ENCODE measurements at regions not wholly inside any gene's neighbourhood (a gene's known extent, or its start where the extent isn't known, plus 50 kb on each side); places are given as distances from the start of the nearest gene placed in this dataset.
A peak's percentile ranks its signal among the peaks of the same experiment; 100 is the strongest.

- peak overlapping the region in 1 of 2 donors; percentile 25 for H3K4me3 ChIP-seq
- TF ChIP-seq POLR2AphosphoS5 (IDR thresholded peaks at IDR 0.05; ENCODE audit: insufficient read depth in 1 of 2, low read depth in 1 of 2): no peak
- TF ChIP-seq CTCF (IDR thresholded peaks at IDR 0.05): no peak
- TF ChIP-seq POLR2A (IDR thresholded peaks at IDR 0.05): no peak
- no peak for DNase-seq (ENCODE audit: extremely low spot score in 2 of 2)
- H3K27me3 ChIP-seq: no peaks in the 10 kb centered on the region
- H3K36me3 ChIP-seq: no peaks in the 10 kb centered on the region
- intact Hi-C loops (cut with DNase I): no loop called here
- peak overlapping the region; percentile 55 for H3K27ac ChIP-seq
- H3K9me3 ChIP-seq: no peaks in the 10 kb centered on the region
- peaks cover 14% of the 10 kb centered on the region for H3K4me1 ChIP-seq
Observed at GRCh38 chr14:89490466-89490865, 73.4 kb upstream of the FOXN3 start.

- H3K27me3 ChIP-seq: no peaks in the 10 kb centered on the region
- TF ChIP-seq POLR2A (IDR thresholded peaks at IDR 0.05) (no peak), CTCF (IDR thresholded peaks at IDR 0.05) (no peak), POLR2AphosphoS5 (IDR thresholded peaks at IDR 0.05; ENCODE audit: insufficient read depth in 1 of 2, low read depth in 1 of 2) (no peak)
- intact Hi-C loops (cut with DNase I): no loop called here
Observed at GRCh38 chr14:89489761-89490437, 72.9 kb upstream of the FOXN3 start.

GRCh38 chr14:89486961-89487360 is 69.9 kb upstream of the FOXN3 start:
- intact Hi-C loops (cut with DNase I): no loop called here
- H3K27ac ChIP-seq: no peak overlapping the region
- H3K9me3 ChIP-seq: no peaks in the 10 kb centered on the region
- H3K4me3 ChIP-seq: no peak overlapping the region
- H3K36me3 ChIP-seq: no peaks in the 10 kb centered on the region
- DNase-seq (ENCODE audit: extremely low spot score in 2 of 2): no peak
- H3K4me1 ChIP-seq: peaks cover 14% of the 10 kb centered on the region
- H3K27me3 ChIP-seq: no peaks in the 10 kb centered on the region
- no peak for TF ChIP-seq POLR2AphosphoS5 (IDR thresholded peaks at IDR 0.05; ENCODE audit: insufficient read depth in 1 of 2, low read depth in 1 of 2)
- no peak for TF ChIP-seq POLR2A (IDR thresholded peaks at IDR 0.05)
- no peak for TF ChIP-seq CTCF (IDR thresholded peaks at IDR 0.05)

More at GRCh38 chr14:89489761-89490437, 72.9 kb upstream of the FOXN3 start:
- Histone ChIP-seq H3K27ac (peak overlapping the region; percentile 55), H3K36me3 (no peaks in the 10 kb centered on the region), H3K4me3 (peak overlapping the region; percentile 25 to 31), H3K4me1 (peaks cover 14% of the 10 kb centered on the region), H3K9me3 (no peaks in the 10 kb centered on the region)
- no peak for DNase-seq (ENCODE audit: extremely low spot score in 2 of 2)

GRCh38 chr14:89486505-89486904 is 69.5 kb upstream of the FOXN3 start:
- Histone ChIP-seq H3K9me3 (no peaks in the 10 kb centered on the region), H3K27ac (no peak overlapping the region), H3K4me1 (peaks cover 14% of the 10 kb centered on the region), H3K36me3 (no peaks in the 10 kb centered on the region), H3K27me3 (no peaks in the 10 kb centered on the region), H3K4me3 (no peak overlapping the region)
- intact Hi-C loops (cut with DNase I): no loop called here
- DNase-seq (ENCODE audit: extremely low spot score in 2 of 2): no peak
- TF ChIP-seq POLR2A (IDR thresholded peaks at IDR 0.05) (no peak), POLR2AphosphoS5 (IDR thresholded peaks at IDR 0.05; ENCODE audit: insufficient read depth in 1 of 2, low read depth in 1 of 2) (no peak), CTCF (IDR thresholded peaks at IDR 0.05) (no peak)

- TF ChIP-seq POLR2A (IDR thresholded peaks at IDR 0.05): no peak
- TF ChIP-seq POLR2AphosphoS5 (IDR thresholded peaks at IDR 0.05; ENCODE audit: insufficient read depth in 1 of 2, low read depth in 1 of 2): no peak
- TF ChIP-seq CTCF (IDR thresholded peaks at IDR 0.05): no peak
- H3K27ac ChIP-seq: no peak overlapping the region
Observed at GRCh38 chr14:89485264-89485663, 68.2 kb upstream of the FOXN3 start.

More at GRCh38 chr14:89485264-89485663, 68.2 kb upstream of the FOXN3 start:
- H3K27me3 ChIP-seq: no peaks in the 10 kb centered on the region
- H3K9me3 ChIP-seq: no peaks in the 10 kb centered on the region
- H3K4me3 ChIP-seq: no peak overlapping the region
- H3K36me3 ChIP-seq: no peaks in the 10 kb centered on the region
- DNase-seq (ENCODE audit: extremely low spot score in 2 of 2): no peak
- H3K4me1 ChIP-seq: peaks cover 11% of the 10 kb centered on the region
- intact Hi-C loops (cut with DNase I): no loop called here

Data from vagina (tissue), 2 donors.